ENCODE measurements at regions not wholly inside any gene's neighbourhood (a gene's known extent, or its start where the extent isn't known, plus 50 kb on each side); places are given as distances from the start of the nearest gene placed in this dataset.

DNA sequence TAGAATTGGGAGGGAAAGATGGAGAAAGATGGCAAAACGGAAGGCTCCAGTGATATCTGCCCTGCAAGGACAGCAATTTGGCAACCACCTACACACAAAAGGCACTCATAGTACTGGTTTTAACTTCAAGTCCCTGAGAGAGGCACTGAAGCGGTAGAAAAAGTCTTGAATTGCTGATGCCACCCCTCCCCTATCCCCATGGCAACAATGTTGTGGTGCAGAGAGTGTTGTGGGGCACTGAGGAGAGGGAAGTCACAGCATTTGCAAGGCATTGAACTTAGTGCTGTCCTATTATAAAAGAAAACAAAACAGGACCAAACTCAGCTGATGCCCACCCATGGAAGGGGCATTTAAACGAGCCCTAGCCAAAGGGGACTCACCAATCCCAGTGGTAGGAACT, 343.7 kb downstream of the HAO1 start:
- TF ChIP-seq EZH2 (IDR thresholded peaks at IDR 0.05; ENCODE audit: borderline replicate concordance, low read length), result no peak
- TF ChIP-seq, protein P1, sequence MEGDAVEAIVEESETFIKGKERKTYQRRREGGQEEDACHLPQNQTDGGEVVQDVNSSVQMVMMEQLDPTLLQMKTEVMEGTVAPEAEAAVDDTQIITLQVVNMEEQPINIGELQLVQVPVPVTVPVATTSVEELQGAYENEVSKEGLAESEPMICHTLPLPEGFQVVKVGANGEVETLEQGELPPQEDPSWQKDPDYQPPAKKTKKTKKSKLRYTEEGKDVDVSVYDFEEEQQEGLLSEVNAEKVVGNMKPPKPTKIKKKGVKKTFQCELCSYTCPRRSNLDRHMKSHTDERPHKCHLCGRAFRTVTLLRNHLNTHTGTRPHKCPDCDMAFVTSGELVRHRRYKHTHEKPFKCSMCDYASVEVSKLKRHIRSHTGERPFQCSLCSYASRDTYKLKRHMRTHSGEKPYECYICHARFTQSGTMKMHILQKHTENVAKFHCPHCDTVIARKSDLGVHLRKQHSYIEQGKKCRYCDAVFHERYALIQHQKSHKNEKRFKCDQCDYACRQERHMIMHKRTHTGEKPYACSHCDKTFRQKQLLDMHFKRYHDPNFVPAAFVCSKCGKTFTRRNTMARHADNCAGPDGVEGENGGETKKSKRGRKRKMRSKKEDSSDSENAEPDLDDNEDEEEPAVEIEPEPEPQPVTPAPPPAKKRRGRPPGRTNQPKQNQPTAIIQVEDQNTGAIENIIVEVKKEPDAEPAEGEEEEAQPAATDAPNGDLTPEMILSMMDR (conservative IDR thresholded peaks at IDR 0.05 in 1 of 2, IDR thresholded peaks at IDR 0.05 in 1 of 2; ENCODE audit: extremely low read depth in 1 of 2, insufficient read depth in 1 of 2, low read depth in 1 of 2, low read length in 2 of 2), result no peak

Measured in mammary epithelial cell (primary cell).